ENCODE measurements at regions not wholly inside any gene's neighbourhood (a gene's known extent, or its start where the extent isn't known, plus 50 kb on each side); places are given as distances from the start of the nearest gene placed in this dataset.

DNA sequence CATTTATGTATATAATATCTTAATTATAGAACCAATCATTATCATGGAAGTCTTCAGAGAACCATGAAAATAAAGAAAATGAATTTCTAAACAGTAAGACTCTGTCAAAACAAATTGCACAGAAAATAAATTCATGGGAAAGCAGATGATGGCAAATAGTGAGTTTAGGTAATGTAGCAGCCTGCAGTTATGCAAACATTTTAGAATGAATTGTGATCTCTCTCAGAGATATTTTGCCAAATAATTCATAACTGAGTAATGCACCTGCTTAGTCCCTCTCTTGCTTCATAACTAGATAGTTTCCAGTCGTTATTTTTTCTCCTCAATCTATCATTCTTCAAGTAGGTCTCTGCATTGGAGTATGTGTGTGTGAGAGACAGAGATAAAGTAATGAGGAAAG lies 492.7 kb upstream of the THBS1 start:
- Histone ChIP-seq H3K4me1 (peaks cover 0 to 5% (median 0%) of the 10 kb centered on the region in 4 donors), H3K36me3 (no peaks in the 10 kb centered on the region), H3K4me3 (no peak overlapping the region), H3K27ac (no peak overlapping the region), H3K27me3 (no peaks in the 10 kb centered on the region), H3K9me3 (no peaks in the 10 kb centered on the region)
- WGBS, 2 donors: 56 to 63% methylated on average over 1 of the region's 1 CpG
- no peak for TF ChIP-seq EP300 (IDR thresholded peaks at IDR 0.05)
- TF ChIP-seq POLR2AphosphoS5 (IDR thresholded peaks at IDR 0.05): no peak
- TF ChIP-seq POLR2A (IDR thresholded peaks at IDR 0.05): no peak
- no peak for TF ChIP-seq CTCF (IDR thresholded peaks at IDR 0.05)
- no peak for DNase-seq
- no peak for ATAC-seq (ENCODE audit: low FRiP score in 2 of 2)

DNA sequence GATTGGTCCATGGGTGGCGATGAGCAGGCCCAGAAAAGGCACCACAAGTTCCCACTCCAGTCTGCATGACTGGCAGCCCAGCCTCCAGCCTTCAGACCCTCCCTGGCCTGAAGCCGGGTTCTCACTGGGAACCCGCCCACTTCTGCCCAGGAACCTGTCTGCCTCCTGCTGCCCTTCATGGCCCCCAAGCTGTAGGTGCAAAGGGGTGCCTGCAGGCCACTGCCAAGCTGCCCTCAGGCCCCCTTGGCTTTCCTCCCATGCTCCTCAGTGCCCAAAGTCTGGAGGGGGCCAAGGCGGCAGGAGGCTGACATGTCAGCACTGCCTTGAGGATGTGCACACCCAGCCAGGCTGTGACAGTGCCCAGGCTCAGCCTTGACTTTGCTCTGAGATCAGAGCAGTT lies 488.5 kb upstream of the THBS1 start:
- Histone ChIP-seq H3K27ac (no peak overlapping the region), H3K27me3 (no peaks in the 10 kb centered on the region), H3K36me3 (no peaks in the 10 kb centered on the region), H3K9me3 (no peaks in the 10 kb centered on the region), H3K4me1 (no peaks in the 10 kb centered on the region), H3K4me3 (no peak overlapping the region)
- 83% methylated on average over 4 of the region's 4 CpGs; no CpG with 5 or more reads in 1 of the 2 donors for WGBS, 2 donors
- peak in 1 of 2 donors; percentile 29 for DNase-seq
- peak in 1 of 2 donors; percentile 17 for ATAC-seq (ENCODE audit: low FRiP score in 2 of 2)
- no peak for TF ChIP-seq EP300 (IDR thresholded peaks at IDR 0.05)
- no peak for TF ChIP-seq POLR2AphosphoS5 (IDR thresholded peaks at IDR 0.05)
- TF ChIP-seq CTCF (IDR thresholded peaks at IDR 0.05): no peak
- TF ChIP-seq POLR2A (IDR thresholded peaks at IDR 0.05): no peak

DNA sequence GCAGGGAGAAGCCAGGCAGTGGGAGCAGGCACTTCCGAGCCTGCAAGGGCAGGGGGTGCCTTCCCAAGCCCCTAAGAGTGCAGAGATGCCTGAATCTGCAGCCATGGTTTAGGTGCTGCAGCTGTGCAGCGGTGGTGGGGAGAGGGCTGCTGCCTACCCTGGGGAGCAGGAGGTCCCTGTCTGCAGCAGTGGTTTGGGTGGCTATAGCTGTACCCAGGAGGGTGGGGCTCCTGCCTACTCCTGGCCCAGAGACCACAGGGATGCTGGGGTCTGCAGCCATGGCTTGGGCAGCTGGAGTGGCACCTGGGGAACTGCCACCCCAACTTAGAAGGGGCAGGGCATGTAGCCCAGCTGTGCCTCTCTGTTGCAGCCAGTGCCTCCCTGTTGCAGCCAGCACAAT lies 488.1 kb upstream of the THBS1 start:
- Histone ChIP-seq H3K4me1 (no peaks in the 10 kb centered on the region), H3K9me3 (no peaks in the 10 kb centered on the region), H3K27me3 (no peaks in the 10 kb centered on the region), H3K4me3 (no peak overlapping the region), H3K27ac (no peak overlapping the region), H3K36me3 (no peaks in the 10 kb centered on the region)
- TF ChIP-seq EP300 (IDR thresholded peaks at IDR 0.05) (no peak), POLR2AphosphoS5 (IDR thresholded peaks at IDR 0.05) (no peak), POLR2A (IDR thresholded peaks at IDR 0.05) (no peak), CTCF (IDR thresholded peaks at IDR 0.05) (no peak)
- DNase-seq (peak in 1 of 2 donors; percentile 25), ATAC-seq (ENCODE audit: low FRiP score in 2 of 2) (peak in 1 of 2 donors; percentile 75)
- 79% methylated on average over 2 of the region's 2 CpGs; no CpG with 5 or more reads in 1 of the 2 donors for WGBS, 2 donors

DNA sequence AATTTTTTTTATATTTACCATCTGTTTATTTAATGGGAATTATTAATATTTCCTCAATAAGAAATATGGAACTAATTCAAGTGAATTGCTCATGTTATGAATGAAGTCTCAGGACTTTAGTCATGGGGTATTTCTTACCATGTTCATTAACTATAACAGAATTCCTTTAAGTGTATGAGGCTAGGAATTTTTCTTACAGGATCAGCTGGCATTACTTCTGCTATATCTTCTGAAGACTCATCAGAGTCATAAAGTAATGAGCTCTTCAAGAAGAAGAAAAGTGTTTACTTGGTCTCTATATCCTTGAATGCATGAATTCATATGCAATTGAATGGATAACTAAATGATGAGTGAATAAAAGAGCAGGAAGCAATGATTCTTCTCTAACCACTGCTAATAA lies 486.8 kb upstream of the THBS1 start:
- H3K36me3 ChIP-seq: no peaks in the 10 kb centered on the region
- DNase-seq (no peak), ATAC-seq (ENCODE audit: low FRiP score in 2 of 2) (no peak)
- H3K27me3 ChIP-seq: no peaks in the 10 kb centered on the region
- H3K27ac ChIP-seq: no peak overlapping the region
- no peaks in the 10 kb centered on the region for H3K9me3 ChIP-seq
- no peaks in the 10 kb centered on the region for H3K4me1 ChIP-seq
- TF ChIP-seq POLR2AphosphoS5 (IDR thresholded peaks at IDR 0.05) (no peak), POLR2A (IDR thresholded peaks at IDR 0.05) (no peak), CTCF (IDR thresholded peaks at IDR 0.05) (no peak)
- no peak overlapping the region for H3K4me3 ChIP-seq

DNA sequence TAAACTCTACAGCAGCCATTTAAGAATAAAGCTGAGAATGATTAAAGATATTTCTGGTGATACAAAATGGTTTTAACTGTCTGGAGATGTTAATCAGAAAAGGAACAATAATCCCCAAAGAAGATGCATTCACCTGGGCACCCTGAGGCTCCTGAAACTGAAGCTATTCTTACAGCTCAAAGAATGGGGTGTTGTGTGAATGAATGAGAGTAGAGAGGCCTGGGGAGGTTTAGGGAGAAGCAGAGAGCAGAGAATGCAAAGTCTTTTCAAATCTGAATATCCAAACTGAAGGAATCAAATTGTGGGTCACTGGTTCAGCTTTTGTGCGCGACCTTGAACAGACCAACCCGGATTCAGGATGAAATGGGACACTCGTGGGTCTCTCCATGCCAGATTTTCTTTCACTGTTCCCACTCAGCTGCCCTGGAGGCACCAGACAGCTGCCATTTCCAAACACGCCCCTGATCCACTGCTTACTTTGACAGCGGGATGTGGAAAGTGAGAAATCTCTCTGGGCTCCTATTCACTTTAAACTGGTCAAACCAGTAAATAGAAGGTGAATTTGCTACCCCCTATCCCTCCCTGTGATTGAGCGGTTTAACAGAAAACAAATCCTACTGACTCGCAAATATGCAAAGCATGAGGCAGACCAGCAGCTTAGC lies 485.5 kb upstream of the THBS1 start:
- no peak overlapping the region for H3K27ac ChIP-seq
- TF ChIP-seq CTCF (IDR thresholded peaks at IDR 0.05) (no peak), EP300 (IDR thresholded peaks at IDR 0.05) (no peak), POLR2A (IDR thresholded peaks at IDR 0.05) (no peak), POLR2AphosphoS5 (IDR thresholded peaks at IDR 0.05) (no peak)
- 69 to 75% methylated on average over 8 of the region's 8 CpGs for WGBS, 2 donors

More for the DNA sequence above, 485.5 kb upstream of the THBS1 start:
- ATAC-seq (ENCODE audit: low FRiP score in 2 of 2) (no peak), DNase-seq (no peak)
- no peaks in the 10 kb centered on the region for H3K27me3 ChIP-seq
- no peaks in the 10 kb centered on the region for H3K9me3 ChIP-seq
- no peaks in the 10 kb centered on the region for H3K36me3 ChIP-seq
- H3K4me3 ChIP-seq: no peak overlapping the region
- H3K4me1 ChIP-seq: no peaks in the 10 kb centered on the region
